HG02678 (cell line): ENCODE measurements at regions not wholly inside any gene's neighbourhood (a gene's known extent, or its start where the extent isn't known, plus 50 kb on each side); places are given as distances from the start of the nearest gene placed in this dataset.
"Not testable (repeated sequence)": the region's sequence is repeated elsewhere in the genome, so short reads cannot be mapped to it uniquely, and the experiment has no call there.

Experiments
- ATAC-seq: cut with Tn5 transposase; IDR thresholded peaks from one replicate; pipeline ENCODE4 v1.9.1; 2021; ENCODE audit warnings: mild to moderate bottlenecking, moderate library complexity; ENCODE audit not compliant: unreplicated experiment

DNA sequence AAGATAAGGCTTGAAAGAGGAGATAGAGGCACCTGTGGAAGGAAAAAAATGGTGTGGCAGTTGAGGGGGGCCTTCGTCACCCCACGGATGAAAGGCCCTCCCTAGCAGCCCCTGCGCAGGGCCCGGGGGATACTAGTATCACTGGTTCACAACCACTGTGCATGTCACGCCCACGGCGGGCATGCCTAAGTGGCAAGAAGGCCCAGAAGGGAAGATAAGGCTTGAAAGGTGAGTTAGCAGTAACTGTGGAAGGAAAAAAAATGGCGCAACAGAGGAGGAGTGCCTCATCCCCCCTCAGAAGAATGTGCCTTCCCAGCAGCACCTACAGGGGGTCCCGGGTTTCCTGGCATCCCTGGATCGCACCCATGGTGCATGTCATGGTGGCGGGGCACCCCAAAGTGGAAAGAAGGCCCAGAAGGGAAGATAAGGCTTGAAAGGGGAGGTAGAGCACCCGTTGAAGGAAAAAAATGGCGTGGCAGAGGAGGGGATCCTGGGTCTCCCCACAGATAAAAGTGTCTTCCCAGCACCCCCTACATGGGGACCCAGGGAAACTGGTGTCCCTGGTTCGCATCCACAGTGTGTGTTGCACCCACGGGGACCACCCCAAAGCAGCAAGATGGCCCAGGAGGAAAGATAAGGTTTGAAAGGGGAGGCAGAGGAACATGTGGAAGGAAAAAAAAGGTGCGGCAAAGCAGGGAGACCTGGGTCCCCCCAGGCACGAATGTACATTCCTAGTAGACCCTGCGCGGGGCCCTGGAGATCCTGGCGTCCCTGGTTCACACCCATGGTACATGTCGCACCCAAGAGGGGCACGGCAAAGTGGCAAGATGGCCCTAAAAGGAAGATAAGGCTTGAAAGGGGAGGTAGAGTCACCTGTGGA, 279.2 kb downstream of the ALG10 start:
- ATAC-seq: no peak

DNA sequence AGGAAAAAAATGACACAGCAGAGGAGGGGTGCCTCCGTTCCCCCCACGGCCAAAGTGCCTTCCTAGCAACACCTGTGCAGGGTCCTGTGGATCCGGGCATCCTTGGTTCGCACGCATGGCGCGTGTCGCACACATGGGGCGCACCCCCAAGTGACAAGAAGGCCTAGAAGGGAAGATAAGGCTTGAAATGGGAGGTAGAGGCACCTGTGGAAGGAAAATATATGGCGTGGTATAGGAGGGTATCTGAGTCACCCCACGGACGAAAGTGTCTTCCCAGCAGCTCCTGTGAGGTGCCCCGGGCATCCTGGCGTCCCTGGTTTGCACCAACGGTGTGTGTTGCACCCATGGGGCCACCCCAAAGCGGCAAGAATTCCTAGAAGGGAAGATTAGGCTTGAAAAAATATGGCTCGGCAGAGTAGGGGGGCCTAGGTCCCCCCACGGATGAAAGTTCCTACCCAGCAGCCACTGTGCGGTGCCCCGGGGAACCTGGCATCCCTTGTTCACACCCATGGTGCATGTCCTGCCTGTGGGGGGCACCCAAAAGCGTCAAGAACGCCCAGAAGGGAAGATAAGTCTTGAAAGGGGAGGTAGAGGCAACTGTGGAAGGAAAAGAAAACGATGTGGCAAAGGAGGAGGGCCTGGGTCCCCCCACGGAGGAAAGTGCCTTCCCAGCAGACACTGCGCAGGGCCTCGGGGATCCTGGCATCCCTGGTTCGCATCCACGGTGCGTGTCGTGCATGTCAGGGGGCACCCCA, 280.0 kb downstream of the ALG10 start:
- no peak for ATAC-seq

DNA sequence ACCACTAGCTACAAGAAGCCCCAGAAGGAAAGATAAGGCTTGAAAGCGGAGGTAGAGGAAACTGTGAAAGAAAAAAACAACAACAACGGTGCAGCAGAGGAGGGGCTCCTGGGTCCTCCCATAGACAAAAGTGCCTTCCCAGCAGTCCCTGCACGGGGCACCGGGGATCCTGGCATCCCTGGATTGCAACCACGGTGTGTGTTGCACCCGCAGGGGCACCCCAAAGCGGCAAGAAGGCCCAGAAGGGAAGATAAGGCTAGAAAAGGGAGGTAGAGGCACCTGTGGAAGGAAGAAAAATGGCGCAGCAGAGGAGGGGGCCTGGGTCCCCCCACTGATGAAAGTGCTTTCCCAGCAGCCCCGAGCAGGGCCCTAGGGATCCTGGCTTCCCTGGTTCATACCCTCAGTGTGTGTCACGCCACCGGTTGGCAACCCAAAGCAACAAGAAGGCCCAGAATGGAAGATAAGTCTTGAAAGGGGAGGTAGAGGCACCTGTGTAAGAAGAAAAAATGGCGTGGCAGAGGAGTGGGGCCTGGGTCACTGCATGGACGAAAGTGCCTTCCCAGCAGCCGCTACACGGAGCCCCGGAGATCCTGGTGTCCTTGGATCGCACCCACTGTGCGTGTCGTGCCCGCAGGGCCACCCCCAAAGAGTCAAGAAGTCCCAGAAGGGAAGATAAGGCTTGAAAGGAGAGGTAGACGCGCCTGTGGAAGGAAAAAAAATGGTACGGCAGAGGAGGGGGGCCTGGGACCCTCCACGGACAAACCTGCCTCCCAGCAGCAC, 281.0 kb downstream of the ALG10 start:
- no peak for ATAC-seq

DNA sequence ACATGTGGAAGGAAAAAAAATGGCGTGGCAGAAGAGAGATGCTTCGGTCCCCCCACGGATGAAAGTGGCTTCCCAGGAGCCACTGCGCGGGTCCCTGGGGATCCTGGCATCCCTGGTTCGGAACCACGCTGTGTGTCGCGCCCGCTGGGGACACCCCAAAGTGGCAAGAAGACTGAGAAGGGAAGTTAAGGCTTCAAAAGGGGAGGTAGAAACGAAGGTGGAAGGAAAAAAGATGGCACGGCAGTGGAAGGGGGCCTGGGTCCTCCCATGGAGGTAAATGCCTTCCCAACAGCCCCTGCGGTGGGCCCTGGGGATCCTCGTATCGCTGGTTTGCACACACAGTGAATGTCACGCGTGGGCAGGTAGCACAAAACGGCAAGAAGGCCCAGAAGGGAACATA, 281.7 kb downstream of the ALG10 start:
- ATAC-seq: no peak

DNA sequence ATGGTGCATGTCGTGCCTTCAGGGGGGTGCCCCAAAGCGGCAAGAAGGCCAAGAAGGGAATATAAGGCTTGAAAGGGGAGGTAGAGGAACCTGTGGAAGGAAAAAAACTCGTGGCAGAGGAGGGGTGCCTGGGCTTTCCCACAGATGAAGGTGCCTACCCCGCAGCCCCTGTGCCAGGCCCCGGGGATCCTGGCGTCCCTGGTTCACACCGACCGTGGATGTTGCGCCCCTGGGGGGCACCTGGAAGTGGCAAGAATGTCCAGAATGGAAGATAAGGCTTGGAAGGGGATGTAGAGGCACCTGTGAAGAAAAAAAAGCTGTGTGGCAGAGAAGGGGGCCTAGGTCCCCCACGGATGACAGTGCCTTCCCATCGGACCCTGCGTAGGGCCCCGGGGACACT, 282.2 kb downstream of the ALG10 start:
- ATAC-seq: no peak

DNA sequence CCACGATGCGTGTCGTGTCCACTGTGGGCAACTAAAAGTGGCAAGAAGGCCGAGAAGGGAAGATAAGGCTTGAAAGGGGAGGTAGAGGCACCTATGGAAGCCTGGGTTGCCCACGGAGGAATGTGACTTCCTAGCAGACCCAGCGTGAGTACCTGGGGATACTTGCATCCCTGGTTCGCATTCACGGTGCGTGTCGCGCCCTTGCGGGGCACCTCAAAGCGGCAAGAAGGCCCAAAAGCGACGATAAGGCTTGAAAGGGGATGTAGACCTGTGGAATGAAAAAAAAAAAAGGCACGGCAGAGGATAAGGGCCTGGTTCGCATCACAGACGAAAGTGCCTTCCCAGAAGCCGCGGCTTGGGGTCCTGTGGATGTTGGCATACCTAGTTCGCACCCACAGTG, 282.9 kb downstream of the ALG10 start:
- ATAC-seq: no peak

DNA sequence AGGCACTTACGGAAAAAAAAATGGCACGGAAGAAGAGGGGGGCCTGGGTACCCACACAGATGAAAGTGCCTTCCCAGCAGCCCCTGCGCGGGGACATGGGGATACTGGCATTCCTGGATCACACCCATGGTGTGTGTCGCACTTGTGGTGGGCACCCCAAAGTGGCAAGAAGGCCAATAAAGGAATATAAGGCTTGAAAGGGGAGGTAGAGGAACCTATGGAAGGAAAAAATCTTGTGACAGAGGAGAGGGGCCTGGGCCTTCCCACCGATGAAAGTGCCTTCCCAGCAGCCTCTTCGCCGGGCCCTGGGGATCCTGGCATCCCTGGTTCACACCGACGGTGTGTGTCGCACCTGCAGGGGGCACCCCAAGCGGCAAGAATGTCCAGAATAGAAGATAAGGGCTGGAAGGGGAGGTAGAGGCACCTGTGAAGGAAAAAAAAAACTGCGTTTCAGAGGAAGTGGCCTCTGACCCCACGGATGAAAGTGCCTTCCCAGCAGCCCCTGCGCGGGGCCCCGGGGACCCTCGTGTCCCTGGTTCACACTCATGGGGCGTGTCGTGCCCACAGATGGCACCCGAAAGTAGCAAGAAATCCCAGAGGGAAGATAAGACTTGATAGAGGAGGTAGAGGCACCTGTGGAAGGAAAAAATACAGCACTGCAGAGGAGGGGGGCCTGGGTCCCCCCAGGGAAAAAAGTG, 284.0 kb downstream of the ALG10 start:
- ATAC-seq: no peak

DNA sequence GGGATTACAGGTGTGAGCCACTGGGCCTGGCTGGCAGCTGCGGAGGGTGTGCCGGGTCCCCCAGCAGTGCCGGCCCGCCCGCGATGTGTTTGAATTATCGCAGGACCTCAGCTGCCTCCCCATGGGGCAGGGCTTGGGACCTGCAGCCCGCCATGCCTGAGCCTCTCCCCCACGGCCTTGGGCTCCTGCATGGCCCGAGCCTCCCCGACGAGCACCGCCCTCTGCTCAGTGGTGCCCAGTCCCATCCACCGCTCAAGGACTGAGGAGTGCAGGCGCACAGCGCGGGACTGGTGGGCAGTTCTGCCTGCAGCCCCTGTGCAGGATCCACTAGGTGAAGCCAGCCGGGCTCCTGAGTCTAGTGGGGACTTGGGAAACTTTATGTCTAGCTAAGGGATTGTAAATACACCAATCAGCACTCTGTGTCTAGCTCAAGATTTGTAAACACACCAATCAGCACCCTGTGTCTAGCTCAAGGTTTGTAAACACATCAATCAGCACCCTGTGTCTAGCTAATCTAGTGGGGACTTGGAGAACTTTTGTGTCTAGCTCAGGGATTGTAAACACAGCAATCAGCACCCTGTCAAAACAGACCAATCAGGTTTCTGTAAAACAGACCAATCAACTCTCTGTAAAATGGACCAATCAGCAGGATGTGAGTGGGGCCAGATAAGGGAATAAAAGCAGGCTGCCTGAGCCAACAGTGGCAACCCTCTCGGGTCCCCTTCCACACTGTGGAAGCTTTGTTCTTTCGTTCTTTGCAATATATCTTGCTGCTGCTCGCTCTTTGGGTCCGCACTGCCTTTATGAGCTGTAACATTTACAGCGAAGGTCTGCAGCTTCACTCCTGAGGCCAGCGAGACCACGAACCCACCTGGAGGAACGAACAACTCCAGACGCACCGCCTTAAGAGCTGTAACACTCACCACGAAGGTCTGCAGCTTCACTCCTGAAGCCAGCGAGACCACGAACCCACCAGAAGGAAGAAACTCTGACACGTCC, 287.8 kb downstream of the ALG10 start:
- not testable (repeated sequence) for ATAC-seq

DNA sequence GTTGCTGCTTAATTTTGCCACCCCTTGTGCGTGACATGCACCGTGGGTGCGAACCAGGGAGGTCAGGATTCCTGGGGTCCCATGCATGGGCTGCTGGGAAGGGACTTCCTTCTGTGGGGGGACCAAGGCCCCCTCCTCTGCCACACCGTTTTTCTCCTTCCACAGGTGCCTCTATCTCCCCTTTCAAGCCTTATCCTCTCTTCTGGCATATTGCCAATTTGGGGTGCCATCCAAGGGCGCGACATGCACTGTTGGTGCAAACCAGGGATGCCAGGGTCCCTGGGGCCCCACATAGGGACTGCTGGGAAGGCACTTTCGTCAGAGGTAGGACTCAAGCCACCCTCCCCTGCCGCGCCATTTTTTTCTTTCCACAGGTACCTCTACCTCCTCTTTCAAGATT, 289.0 kb downstream of the ALG10 start:
- ATAC-seq: no peak

DNA sequence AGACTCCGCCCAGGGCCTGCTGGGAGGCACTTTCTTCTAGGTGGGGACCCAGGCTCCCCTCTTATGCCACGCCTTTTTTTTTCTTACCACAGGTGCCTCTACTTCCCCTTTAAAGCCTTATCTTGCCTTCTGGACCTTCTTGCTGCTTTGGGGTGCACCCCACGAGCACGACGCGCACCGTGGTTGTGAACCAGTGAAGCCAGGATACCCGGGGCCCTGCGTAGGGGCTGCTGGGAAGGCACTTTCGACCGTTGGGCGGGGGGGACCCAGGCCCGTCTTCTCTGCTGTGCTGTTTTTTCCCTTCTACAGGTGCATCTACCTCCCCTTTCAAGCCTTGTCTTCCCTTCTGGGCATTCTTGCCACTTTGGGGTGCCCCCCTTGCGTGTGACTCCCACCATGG, 305.4 kb downstream of the ALG10 start:
- no peak for ATAC-seq

DNA sequence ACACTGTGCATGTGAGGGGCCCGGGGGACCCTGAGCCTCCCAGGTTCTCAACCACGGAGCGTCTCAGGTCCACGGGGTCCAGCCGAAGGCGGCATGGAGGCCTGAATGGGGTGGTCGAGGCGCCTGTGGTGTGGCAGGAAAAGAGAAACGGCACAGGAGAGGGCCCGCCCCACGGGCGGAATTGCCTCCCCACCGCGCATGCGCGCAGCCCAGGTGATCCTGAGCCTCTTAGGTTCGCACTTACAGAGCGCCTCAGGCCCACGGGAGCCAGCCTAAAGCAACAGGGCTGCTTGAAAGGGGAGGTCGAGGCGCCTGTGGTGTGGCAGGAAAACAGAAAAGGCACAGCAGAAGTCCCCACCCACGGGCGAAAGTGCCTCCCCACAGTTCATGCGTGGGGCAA, 311.0 kb downstream of the ALG10 start:
- no peak for ATAC-seq

DNA sequence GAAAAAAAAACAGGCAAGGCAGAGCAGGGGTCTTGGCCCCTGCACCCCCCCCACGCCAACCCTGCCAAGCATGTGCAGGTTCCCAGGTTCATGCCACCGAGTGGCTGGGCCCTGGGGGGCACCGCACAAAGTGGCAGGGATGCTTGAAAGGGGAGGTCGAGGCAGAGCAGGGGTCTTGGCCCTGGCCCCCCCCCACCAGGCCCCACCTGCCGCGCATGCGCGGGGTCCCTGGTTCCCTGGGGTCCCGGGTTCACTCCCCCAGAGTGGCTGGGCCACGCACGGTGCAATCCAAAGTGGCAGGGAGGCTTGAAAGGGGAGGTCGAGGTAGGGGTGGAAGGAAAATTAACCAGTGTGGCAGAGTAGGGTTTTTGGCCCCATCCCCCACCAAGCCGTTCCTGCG, 312.2 kb downstream of the ALG10 start:
- ATAC-seq: no peak

DNA sequence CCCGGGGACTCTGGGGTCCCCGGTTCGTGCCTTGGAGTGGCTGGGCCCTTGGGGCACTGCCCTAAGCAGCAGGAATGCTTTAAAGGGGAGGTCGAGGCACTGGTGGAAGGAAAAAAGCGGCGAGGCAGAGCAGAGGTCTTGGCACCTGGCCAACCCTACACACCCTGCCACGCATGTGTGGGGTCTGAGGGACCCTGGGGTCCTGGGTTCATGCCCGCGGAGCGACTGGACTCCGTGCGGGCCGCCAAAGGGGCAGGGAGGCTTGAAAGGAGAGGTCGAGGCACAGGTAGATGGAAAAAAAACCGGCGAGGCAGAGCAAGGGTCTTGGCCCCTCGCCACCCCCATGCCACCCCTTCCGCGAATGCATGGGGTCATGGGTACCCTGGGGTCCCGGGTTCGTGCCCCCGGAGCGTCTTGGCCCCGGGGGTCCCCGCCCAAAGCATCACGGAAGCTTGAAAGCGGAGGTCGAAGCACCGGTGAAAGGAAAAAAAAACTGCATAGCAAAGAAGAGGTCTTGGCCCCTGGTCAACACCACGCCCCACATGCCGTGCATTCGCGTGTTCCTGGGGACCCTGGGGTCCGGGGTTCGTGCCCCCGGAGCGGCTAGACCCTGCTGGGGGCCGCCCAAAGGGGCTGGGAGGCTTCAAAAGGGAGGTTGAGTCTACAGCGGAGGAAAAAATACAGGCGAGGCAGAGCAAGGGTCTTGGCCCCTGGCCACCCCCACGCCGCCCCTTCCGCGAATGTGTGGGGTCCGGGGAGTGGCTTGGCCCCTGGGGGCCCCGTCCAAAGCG, 312.9 kb downstream of the ALG10 start:
- no peak for ATAC-seq

DNA sequence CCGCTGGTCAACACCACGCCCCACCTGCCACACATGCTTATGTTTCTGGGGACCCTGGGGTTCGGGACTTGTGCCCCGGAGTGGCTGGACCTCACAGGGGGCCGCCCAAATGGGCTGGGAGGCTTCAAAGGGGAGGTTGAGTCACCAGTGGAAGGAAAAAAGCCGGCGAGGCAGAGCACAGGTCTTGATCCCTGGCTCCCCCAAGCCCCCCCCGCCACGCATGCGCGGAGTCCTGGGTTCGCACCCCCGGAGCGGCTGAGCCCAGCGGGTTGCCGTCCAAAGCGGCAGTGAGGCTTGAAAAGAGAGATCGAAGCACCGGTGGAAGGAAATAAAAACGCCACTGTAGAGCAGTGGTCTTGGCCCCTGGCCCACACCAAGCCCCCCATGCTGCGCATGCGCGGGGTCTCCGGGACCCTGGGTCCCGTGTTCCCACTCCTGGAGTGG, 313.5 kb downstream of the ALG10 start:
- no peak for ATAC-seq

DNA sequence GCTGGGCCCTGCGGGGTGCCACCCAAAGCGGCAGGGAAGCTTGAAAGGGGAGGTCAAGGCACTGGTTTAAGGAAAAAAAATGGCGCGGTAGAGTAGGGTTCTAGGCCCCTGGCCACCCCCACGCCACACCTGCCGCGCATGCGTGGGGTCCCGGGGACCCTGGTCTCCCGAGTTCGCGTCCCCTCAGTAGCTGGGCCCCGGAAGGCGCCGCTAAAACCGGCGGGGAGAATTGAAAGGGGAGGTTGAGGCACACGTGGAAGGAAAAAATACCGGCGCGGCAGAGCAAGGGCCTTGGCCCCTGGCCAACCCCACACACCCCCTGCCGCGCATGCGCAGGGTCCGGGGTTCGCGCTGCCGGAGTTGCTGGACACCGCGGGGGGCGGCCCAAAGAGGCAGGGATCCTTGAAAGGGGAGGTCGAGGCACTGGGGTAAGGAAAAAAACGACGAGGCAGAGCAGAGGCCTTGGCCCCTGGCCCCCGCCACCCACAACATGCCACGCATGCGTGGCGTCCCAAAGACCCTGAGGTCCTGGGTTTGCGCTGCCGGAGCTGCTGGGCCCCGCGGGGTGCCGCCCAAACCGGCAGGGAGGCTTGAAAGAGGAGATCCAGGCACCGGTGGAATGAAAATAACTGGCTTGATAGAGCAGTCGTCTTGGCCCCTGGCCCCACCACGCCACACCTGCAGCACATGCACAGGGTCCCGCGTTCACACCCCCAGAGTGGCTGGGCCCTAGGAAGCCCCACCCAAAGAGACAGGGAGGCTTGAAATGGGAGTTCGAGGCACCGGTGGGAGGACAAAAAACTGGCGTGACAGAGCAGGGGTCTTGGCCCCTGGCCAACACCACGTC, 314.5 kb downstream of the ALG10 start:
- ATAC-seq: no peak

DNA sequence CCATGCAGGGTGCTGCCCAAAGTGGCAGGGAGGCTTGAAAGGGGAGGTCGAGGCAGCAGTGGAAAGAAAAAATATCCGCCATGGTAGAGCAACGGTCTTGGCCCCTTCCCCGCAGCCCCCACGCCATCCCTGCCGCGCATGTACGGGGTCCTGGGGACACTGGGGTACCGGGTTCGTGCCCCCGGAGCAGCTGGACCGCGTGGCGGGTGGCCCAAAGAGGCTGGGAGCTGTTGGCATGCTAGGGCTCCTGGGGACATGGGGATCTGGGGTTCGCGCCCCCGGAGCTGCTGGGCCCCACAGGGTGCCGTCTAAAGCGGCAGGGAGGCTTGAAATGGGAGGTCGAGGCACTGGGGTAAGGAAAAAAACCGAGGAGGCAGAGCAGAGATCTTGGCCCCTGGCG, 316.5 kb downstream of the ALG10 start:
- ATAC-seq: no peak

DNA sequence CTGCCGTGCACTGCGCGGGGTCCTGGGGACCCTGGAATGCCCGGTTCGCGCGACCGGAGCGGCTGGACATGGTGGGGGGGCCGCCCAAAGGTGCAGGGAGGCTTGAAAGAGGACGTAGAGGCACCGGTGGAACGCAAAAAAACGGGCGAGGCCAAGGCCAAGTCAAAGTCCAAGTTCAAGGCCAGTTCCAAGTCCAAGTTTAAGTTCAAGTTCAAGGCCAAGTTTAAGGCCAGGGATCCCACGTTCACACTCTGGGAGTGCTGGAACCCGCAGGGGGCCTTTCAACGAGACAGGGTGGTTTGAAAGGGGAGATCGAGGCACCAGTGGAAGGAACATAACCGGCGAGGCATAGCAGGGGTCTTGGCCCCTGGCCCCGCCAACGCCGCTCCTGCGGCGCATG, 317.6 kb downstream of the ALG10 start:
- no peak for ATAC-seq
